ENCODE measurements at regions not wholly inside any gene's neighbourhood (a gene's known extent, or its start where the extent isn't known, plus 50 kb on each side); places are given as distances from the start of the nearest gene placed in this dataset.

DNA sequence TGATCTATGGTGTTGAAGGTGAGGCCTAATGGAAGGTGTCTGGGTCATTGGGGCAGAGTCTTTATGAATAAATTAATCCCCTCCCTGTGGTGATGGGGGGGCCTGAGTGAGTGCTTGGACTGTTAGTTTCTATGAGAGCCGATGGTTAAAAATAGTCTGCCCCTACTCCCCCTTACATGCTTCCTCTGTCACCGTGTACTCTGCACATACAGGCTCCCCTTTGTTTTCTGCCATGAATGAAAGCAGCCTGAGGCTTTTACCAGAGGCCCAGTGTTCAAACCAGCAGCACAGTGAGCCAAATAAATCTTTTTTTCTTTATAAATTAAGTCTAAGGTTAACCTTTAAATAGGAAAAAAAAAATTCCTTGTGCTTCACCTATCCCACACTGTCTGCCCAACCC lies 657.0 kb downstream of the AMY1C start:
- no peak overlapping the region for H3K14ac ChIP-seq (ENCODE audit: insufficient read depth, low read length)
- no peaks in the 10 kb centered on the region for H3K23me2 ChIP-seq (ENCODE audit: insufficient read length, low read depth, low read length, poor library complexity, severe bottlenecking)
- H3K79me1 ChIP-seq (ENCODE audit: insufficient read depth, low read depth, low read length, poor library complexity, severe bottlenecking): no peaks in the 10 kb centered on the region
- TF ChIP-seq, protein P1, sequence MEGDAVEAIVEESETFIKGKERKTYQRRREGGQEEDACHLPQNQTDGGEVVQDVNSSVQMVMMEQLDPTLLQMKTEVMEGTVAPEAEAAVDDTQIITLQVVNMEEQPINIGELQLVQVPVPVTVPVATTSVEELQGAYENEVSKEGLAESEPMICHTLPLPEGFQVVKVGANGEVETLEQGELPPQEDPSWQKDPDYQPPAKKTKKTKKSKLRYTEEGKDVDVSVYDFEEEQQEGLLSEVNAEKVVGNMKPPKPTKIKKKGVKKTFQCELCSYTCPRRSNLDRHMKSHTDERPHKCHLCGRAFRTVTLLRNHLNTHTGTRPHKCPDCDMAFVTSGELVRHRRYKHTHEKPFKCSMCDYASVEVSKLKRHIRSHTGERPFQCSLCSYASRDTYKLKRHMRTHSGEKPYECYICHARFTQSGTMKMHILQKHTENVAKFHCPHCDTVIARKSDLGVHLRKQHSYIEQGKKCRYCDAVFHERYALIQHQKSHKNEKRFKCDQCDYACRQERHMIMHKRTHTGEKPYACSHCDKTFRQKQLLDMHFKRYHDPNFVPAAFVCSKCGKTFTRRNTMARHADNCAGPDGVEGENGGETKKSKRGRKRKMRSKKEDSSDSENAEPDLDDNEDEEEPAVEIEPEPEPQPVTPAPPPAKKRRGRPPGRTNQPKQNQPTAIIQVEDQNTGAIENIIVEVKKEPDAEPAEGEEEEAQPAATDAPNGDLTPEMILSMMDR (conservative IDR thresholded peaks at IDR 0.05): no peak
- H3K9me3 ChIP-seq (ENCODE audit: control insufficient read depth, low read depth, low read length): no peaks in the 10 kb centered on the region
- H3K4ac ChIP-seq (ENCODE audit: low read depth, low read length): no peak overlapping the region
- Mint-ChIP-seq H3K4me3 (no peak overlapping the region), H3K36me3 (ENCODE audit: insufficient read depth in 1 of 3, low read depth in 3 of 3) (no peaks in the 10 kb centered on the region; a peak in 1 of 7 replicates), H3K4me1 (no peaks in the 10 kb centered on the region), H3K9me3 (peaks cover 2 to 24% of the 10 kb centered on the region in 2 experiments; a peak in 2 of 5 replicates), H3K27ac (no peak overlapping the region), H3K27me3 (ENCODE audit: low read depth) (no peaks in the 10 kb centered on the region)
- no peak overlapping the region for H3K4me2 ChIP-seq (ENCODE audit: insufficient read depth, insufficient read length, low read length)
- no peak overlapping the region for H3K18ac ChIP-seq (ENCODE audit: insufficient read length, low read depth, low read length)
- H3K79me2 ChIP-seq (ENCODE audit: insufficient read depth, low read length): no peaks in the 10 kb centered on the region
- H2BK15ac ChIP-seq (ENCODE audit: low read depth, low read length): no peak overlapping the region
- H2AFZ ChIP-seq (ENCODE audit: low read length): no peak overlapping the region
- no peaks in the 10 kb centered on the region for H3K4me1 ChIP-seq (ENCODE audit: insufficient read depth, low read length)
- WGBS (ENCODE audit: extremely low coverage, insufficient read length, low lambda C conversion rate): no CpG with 5 or more reads among the region's 2 CpGs
- no peak overlapping the region for H3K23ac ChIP-seq (ENCODE audit: insufficient read length, low read depth, low read length)
- no peak overlapping the region for H2BK120ac ChIP-seq (ENCODE audit: low read depth, low read length, poor library complexity, severe bottlenecking)
- H2BK12ac ChIP-seq (ENCODE audit: insufficient read length, low read depth, low read length): no peak overlapping the region
- DNase-seq: no peak
- H4K8ac ChIP-seq (replicated peaks; ENCODE audit: insufficient read length, low read depth, low read length): no peak overlapping the region
- no peak overlapping the region for H4K5ac ChIP-seq (ENCODE audit: insufficient read length, low read depth, low read length)
- no peak overlapping the region for H2BK20ac ChIP-seq (ENCODE audit: low read depth, low read length, poor library complexity, severe bottlenecking)
- no peak overlapping the region for H3K56ac ChIP-seq (ENCODE audit: insufficient read length, low read depth, low read length)
- H3T11ph ChIP-seq (ENCODE audit: low read length): no peak overlapping the region
- no peak overlapping the region for H2AK5ac ChIP-seq (ENCODE audit: insufficient read length, low read length)
- H3K9ac ChIP-seq (ENCODE audit: extremely low read depth, insufficient read length, low read length): no peak overlapping the region
- H4K91ac ChIP-seq (ENCODE audit: insufficient read length, low read depth, low read length): no peak overlapping the region
- H3K27ac ChIP-seq (ENCODE audit: insufficient read length, low read depth, low read length): no peak overlapping the region
- no peaks in the 10 kb centered on the region for H3K27me3 ChIP-seq (ENCODE audit: insufficient read depth, low read length)
- H2BK5ac ChIP-seq (ENCODE audit: insufficient read length, low read length): no peak overlapping the region
- no peaks in the 10 kb centered on the region for H4K20me1 ChIP-seq (ENCODE audit: control insufficient read depth, insufficient read depth, insufficient read length)

All from H9 (cell line).